Right lobe of liver (tissue), 6 donors: ENCODE measurements at regions not wholly inside any gene's neighbourhood (a gene's known extent, or its start where the extent isn't known, plus 50 kb on each side); places are given as distances from the start of the nearest gene placed in this dataset.
A peak's percentile ranks its signal among the peaks of the same experiment; 100 is the strongest.

Source experiments
- ATAC-seq, 4 donors: fragments of 200-7000 bp; cut with Tn5 transposase; one replicate each; pipeline ENCODE4 v1.9.1; 2020; ENCODE audit warnings: mild to moderate bottlenecking in 4 of 4, moderate library complexity in 4 of 4
- DNase-seq, 3 donors: peaks; one replicate each; pipeline ENCODE4 v3.0.0-alpha.2; 2020
- H3K27ac ChIP-seq, 3 donors: fragments of 200-600 bp; one replicate each; pipeline ENCODE4 v1.8.0; 2022
- H3K27me3 ChIP-seq, 2 donors: fragments of 200-600 bp; one replicate each; pipeline ENCODE4 v1.8.0; 2022
- H3K36me3 ChIP-seq, 4 donors: fragments of 200-600 bp; sonication (generic) in 1 of 4; one replicate each; pipeline versions ENCODE4 v1.5.1 to v1.8.0; 2017 to 2022; ENCODE audit warnings: control low read depth in 1 of 4
- H3K4me1 ChIP-seq, 4 donors: fragments of 200-600 bp; sonication (generic) in 1 of 4; one replicate each; pipeline versions ENCODE4 v1.5.1 to v1.8.0; 2017 to 2022; ENCODE audit warnings: control low read depth in 1 of 4
- H3K4me3 ChIP-seq, 3 donors: fragments of 200-600 bp; one replicate each; pipeline ENCODE4 v1.8.0; 2022
- H3K9me3 ChIP-seq, 4 donors: fragments of 200-600 bp; sonication (generic) in 1 of 4; one replicate each; pipeline versions ENCODE4 v1.5.1 to v1.8.0; 2017 to 2022; ENCODE audit warnings: control low read depth in 1 of 4
- POLR2A ChIP-seq: fragments of 450-650 bp; IDR thresholded peaks from one replicate; pipeline ENCODE4 v1.6.1; 2017; ENCODE audit warnings: antibody characterized with exemption, mild to moderate bottlenecking
- WGBS: methylation state at CpG from one replicate; pipeline ENCODE4 v1.1.6; 2018; ENCODE audit warnings: low coverage, low lambda C conversion rate; ENCODE audit not compliant: insufficient coverage; ENCODE audit errors: missing lambda C conversion rate; 5-methylcytosine and 5-hydroxymethylcytosine counted together
- intact Hi-C, 2 donors: fragments of 100-400 bp; cut with DNase I; formaldehyde crosslinking; loops; one replicate each; pipeline versions ENCODE4 v1.11.2 to v1.14.1; 2022
- TF ChIP-seq, protein P1 (sequence below), 4 donors: fragments of 200-600 bp in 3 of 4; fragments of 450-650 bp in 1 of 4; IDR thresholded peaks; one replicate each; pipeline versions ENCODE4 v1.5.1 to v1.8.0; 2016 to 2022; ENCODE audit warnings: antibody characterized with exemption in 4 of 4, mild to moderate bottlenecking in 2 of 4
- donor health status: DM: no; HTN: yes; CAD: no.
- donor health status: DM: no; HTN: no; CAD: no.
- donor health status: DM: no; HTN: no; CAD: no.
- donor health status: DM: no; HTN: yes; CAD: no.
- donor health status: DM: no; HTN: yes; CAD: no.

DNA sequence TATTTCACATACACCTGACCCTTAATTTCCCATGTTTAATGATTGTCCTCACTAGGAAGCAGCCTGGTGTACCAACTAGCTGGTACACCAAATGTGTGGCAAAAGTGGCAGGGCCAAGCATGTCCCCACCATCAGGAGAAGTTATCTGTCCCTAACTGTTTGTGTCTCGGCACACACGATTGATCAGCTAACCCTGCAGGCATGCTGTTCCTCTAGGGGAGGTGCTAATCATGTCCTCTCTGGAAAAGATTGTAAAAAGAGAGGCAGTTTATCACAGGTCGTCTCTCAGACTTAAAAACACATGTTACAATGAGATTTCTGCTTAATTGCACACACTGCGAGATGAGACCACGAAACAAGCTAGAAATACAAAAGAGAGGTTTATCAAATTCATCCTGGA, 342.7 kb downstream of the DIRAS2 start:
- intact Hi-C loops, result no loop called here
- no peak for ATAC-seq
- Histone ChIP-seq H3K4me3 (no peak overlapping the region), H3K9me3 (no peaks in the 10 kb centered on the region), H3K27me3 (no peaks in the 10 kb centered on the region), H3K27ac (no peak overlapping the region), H3K4me1 (no peaks in the 10 kb centered on the region), H3K36me3 (no peaks in the 10 kb centered on the region)
- DNase-seq, result no peak
- 31% methylated on average over 5 of the region's 5 CpGs for WGBS
- TF ChIP-seq, protein P1, sequence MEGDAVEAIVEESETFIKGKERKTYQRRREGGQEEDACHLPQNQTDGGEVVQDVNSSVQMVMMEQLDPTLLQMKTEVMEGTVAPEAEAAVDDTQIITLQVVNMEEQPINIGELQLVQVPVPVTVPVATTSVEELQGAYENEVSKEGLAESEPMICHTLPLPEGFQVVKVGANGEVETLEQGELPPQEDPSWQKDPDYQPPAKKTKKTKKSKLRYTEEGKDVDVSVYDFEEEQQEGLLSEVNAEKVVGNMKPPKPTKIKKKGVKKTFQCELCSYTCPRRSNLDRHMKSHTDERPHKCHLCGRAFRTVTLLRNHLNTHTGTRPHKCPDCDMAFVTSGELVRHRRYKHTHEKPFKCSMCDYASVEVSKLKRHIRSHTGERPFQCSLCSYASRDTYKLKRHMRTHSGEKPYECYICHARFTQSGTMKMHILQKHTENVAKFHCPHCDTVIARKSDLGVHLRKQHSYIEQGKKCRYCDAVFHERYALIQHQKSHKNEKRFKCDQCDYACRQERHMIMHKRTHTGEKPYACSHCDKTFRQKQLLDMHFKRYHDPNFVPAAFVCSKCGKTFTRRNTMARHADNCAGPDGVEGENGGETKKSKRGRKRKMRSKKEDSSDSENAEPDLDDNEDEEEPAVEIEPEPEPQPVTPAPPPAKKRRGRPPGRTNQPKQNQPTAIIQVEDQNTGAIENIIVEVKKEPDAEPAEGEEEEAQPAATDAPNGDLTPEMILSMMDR (IDR thresholded peaks at IDR 0.05), result no peak
- TF ChIP-seq POLR2A, result no peak

DNA sequence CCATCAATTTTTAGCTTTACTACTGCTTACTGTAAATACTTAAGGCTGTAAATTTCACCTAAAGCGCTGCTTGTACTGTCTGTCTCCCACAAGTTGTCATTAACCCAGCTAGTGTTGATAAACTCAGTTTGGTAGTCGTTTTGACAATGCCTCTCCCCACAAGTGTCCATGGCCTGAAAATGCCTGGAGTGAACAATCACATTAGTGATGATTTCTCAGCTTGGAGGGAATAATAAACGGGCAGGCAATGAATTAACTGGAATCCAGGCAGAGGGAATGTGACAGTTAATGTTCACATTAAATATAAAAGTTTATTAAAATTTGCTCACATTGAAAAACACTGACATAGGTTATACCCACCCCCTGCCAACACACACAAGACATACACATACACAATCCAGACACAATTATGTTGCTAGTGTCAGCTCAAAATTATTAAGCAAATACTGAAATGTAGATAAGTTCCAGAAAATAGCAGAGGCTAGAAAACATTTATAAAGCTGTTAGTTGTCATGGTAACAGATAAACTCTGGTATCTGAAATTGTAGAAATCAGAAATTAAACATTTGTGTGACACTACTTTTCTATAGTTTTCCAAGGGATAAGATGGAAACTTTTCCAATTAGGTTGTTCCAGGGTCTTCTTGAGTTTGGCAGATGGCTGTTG, 341.9 kb downstream of the DIRAS2 start:
- TF ChIP-seq POLR2A, result no peak
- TF ChIP-seq, protein P1 (IDR thresholded peaks at IDR 0.05), result no peak
- DNase-seq, result no peak
- Histone ChIP-seq H3K27me3 (no peaks in the 10 kb centered on the region), H3K36me3 (no peaks in the 10 kb centered on the region), H3K9me3 (no peaks in the 10 kb centered on the region), H3K4me3 (no peak overlapping the region), H3K27ac (no peak overlapping the region), H3K4me1 (no peaks in the 10 kb centered on the region)
- WGBS, result 43% methylated on average over 3 of the region's 3 CpGs
- ATAC-seq, result no peak
- intact Hi-C loops, result no loop called here

DNA sequence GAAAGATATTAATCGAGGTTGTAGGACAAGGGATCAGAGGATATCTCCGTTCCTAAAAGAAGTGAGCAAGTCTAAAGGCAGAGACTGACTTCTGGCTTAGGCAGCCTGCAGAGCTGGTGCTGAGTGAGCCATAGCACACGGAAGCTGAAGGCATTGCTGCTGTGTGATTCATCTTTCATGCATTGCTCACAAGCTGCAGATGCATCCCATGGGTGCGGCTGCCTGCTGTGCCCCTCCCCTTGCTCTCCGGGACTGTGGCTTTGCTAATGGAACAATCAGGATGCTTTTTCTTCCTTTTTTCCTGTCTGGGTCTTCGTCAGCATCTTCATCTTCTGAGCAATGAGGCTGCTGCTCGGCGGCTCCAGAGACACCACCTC, 341.4 kb downstream of the DIRAS2 start:
- peak in 1 of 4 donors; percentile 29 for ATAC-seq
- WGBS, result 32% methylated on average over 7 of the region's 8 CpGs
- no peaks in the 10 kb centered on the region for H3K4me1 ChIP-seq
- no peak overlapping the region for H3K27ac ChIP-seq
- no peak for DNase-seq
- no peaks in the 10 kb centered on the region for H3K27me3 ChIP-seq
- H3K4me3 ChIP-seq, result no peak overlapping the region
- no peak for TF ChIP-seq POLR2A
- TF ChIP-seq, protein P1 (IDR thresholded peaks at IDR 0.05), result no peak
- no peaks in the 10 kb centered on the region for H3K36me3 ChIP-seq
- no peaks in the 10 kb centered on the region for H3K9me3 ChIP-seq
- intact Hi-C loops, result no loop called here

DNA sequence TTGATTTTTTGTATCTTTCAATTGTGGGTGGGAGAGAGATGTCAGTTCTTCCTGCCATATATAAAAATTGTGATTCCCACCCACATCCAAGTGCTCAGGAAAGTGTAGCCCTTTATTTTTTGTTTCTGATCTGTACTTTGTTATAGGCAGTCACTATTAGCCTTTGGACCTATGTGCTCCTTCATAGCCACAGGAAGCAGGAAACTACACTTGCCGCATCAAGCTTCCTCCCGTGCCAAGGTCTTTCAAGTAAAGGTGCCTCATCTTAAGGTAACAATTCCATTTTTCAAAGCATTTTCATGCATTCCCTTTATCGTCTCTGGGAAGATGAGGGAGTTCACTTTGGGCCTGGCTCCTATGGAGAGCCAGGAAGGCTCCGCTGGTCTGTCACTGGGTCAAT, 339.0 kb downstream of the DIRAS2 start:
- Histone ChIP-seq H3K4me3 (no peak overlapping the region), H3K9me3 (no peaks in the 10 kb centered on the region), H3K27me3 (no peaks in the 10 kb centered on the region), H3K36me3 (no peaks in the 10 kb centered on the region), H3K27ac (no peak overlapping the region), H3K4me1 (no peaks in the 10 kb centered on the region)
- DNase-seq (no peak), ATAC-seq (no peak)
- 41% methylated on average over 3 of the region's 4 CpGs for WGBS
- intact Hi-C loops, result no loop called here
- no peak for TF ChIP-seq POLR2A
- TF ChIP-seq, protein P1 (IDR thresholded peaks at IDR 0.05), result no peak

DNA sequence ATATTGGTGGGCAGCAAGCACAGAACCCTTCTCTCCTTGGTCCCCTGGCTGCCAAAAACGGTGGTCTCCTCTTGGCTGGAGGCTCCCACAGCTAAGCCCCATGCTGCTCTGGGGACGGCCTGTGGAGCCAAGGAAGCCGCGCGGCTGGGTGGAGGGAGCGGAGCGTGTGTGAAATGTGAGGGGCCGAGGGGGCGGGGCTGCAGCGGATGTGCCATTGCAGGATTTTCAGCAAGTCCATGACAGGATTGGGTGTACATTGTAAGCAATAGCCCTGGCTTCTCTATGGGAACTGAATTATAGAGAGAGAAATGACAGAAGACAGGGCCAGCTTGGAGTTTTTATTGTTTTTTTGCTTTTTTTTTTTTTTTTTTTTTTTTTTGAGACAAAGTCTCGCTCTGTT, 336.5 kb downstream of the DIRAS2 start:
- Histone ChIP-seq H3K27me3 (no peaks in the 10 kb centered on the region), H3K9me3 (no peaks in the 10 kb centered on the region), H3K36me3 (no peaks in the 10 kb centered on the region), H3K4me1 (no peaks in the 10 kb centered on the region), H3K27ac (no peak overlapping the region), H3K4me3 (no peak overlapping the region)
- no peak for TF ChIP-seq POLR2A
- TF ChIP-seq, protein P1 (IDR thresholded peaks at IDR 0.05), result no peak
- 73% methylated on average over 11 of the region's 11 CpGs for WGBS
- ATAC-seq, result no peak
- no peak for DNase-seq
- intact Hi-C loops, result no loop called here
